ENCODE measurements at regions not wholly inside any gene's neighbourhood (a gene's known extent, or its start where the extent isn't known, plus 50 kb on each side); places are given as distances from the start of the nearest gene placed in this dataset.

GRCh38 chr3:28122227-28122626 lies 119.2 kb upstream of the CMC1 start:
- ChIA-PET POLR2A (no interaction called here), CTCF (interaction anchor here (0.6 to 0.7 kb wide), 2 partner anchors 9 to 1999 kb away, joined by 3 read pairs; no protein-coding TSS in a partner anchor)
- Mint-ChIP-seq H3K4me3 (ENCODE audit: unreplicated experiment) (no peak overlapping the region), H3K27me3 (ENCODE audit: insufficient read depth, unreplicated experiment) (no peaks in the 10 kb centered on the region), H3K4me1 (ENCODE audit: insufficient read depth, unreplicated experiment) (peaks cover 5% of the 10 kb centered on the region), H3K36me3 (ENCODE audit: insufficient read depth, unreplicated experiment) (no peaks in the 10 kb centered on the region), H3K9me3 (ENCODE audit: unreplicated experiment) (no peaks in the 10 kb centered on the region), H3K27ac (ENCODE audit: low read depth, unreplicated experiment) (no peak overlapping the region)
- BruUV-seq (replicated peaks) = no TSS peak
- DNase-seq (ENCODE audit: unreplicated experiment) = peak; percentile 4
- TF ChIP-seq, protein P1, sequence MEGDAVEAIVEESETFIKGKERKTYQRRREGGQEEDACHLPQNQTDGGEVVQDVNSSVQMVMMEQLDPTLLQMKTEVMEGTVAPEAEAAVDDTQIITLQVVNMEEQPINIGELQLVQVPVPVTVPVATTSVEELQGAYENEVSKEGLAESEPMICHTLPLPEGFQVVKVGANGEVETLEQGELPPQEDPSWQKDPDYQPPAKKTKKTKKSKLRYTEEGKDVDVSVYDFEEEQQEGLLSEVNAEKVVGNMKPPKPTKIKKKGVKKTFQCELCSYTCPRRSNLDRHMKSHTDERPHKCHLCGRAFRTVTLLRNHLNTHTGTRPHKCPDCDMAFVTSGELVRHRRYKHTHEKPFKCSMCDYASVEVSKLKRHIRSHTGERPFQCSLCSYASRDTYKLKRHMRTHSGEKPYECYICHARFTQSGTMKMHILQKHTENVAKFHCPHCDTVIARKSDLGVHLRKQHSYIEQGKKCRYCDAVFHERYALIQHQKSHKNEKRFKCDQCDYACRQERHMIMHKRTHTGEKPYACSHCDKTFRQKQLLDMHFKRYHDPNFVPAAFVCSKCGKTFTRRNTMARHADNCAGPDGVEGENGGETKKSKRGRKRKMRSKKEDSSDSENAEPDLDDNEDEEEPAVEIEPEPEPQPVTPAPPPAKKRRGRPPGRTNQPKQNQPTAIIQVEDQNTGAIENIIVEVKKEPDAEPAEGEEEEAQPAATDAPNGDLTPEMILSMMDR (IDR thresholded peaks at IDR 0.05; ENCODE audit: unreplicated experiment) = no peak
- intact Hi-C loops (cut with micrococcal nuclease) = no loop called here

- ChIA-PET POLR2A (no interaction called here), CTCF (interaction anchor here (1.2 kb wide), 1 partner anchor 10 kb away, joined by 3 read pairs; no protein-coding TSS in a partner anchor)
- Mint-ChIP-seq H3K4me3 (ENCODE audit: unreplicated experiment) (no peak overlapping the region), H3K36me3 (ENCODE audit: insufficient read depth, unreplicated experiment) (no peaks in the 10 kb centered on the region), H3K9me3 (ENCODE audit: unreplicated experiment) (no peaks in the 10 kb centered on the region), H3K27me3 (ENCODE audit: insufficient read depth, unreplicated experiment) (no peaks in the 10 kb centered on the region), H3K4me1 (ENCODE audit: insufficient read depth, unreplicated experiment) (peaks cover 11% of the 10 kb centered on the region), H3K27ac (ENCODE audit: low read depth, unreplicated experiment) (no peak overlapping the region)
- TF ChIP-seq, protein P1 (IDR thresholded peaks at IDR 0.05; ENCODE audit: unreplicated experiment) = no peak
- BruUV-seq (replicated peaks) = no TSS peak
- intact Hi-C loops (cut with micrococcal nuclease) = no loop called here
- no peak for DNase-seq (ENCODE audit: unreplicated experiment)
Measured at GRCh38 chr3:28124882-28125281, 116.5 kb upstream of the CMC1 start.

- no peaks in the 10 kb centered on the region for H3K9me3 Mint-ChIP-seq (ENCODE audit: unreplicated experiment)
- no peak overlapping the region for H3K27ac Mint-ChIP-seq (ENCODE audit: low read depth, unreplicated experiment)
- TF ChIP-seq, protein P1 (IDR thresholded peaks at IDR 0.05; ENCODE audit: unreplicated experiment) = no peak
- H3K27me3 Mint-ChIP-seq (ENCODE audit: insufficient read depth, unreplicated experiment) = no peaks in the 10 kb centered on the region
- ChIA-PET CTCF (interaction anchor here (1.2 kb wide), 1 partner anchor 10 kb away, joined by 3 read pairs; no protein-coding TSS in a partner anchor), POLR2A (no interaction called here)
- H3K4me3 Mint-ChIP-seq (ENCODE audit: unreplicated experiment) = no peak overlapping the region
- peaks cover 11% of the 10 kb centered on the region for H3K4me1 Mint-ChIP-seq (ENCODE audit: insufficient read depth, unreplicated experiment)
- BruUV-seq (replicated peaks) = no TSS peak
- no peak for DNase-seq (ENCODE audit: unreplicated experiment)
- no peaks in the 10 kb centered on the region for H3K36me3 Mint-ChIP-seq (ENCODE audit: insufficient read depth, unreplicated experiment)
- intact Hi-C loops (cut with micrococcal nuclease) = no loop called here
Measured at GRCh38 chr3:28125342-28125741, 116.1 kb upstream of the CMC1 start.

GRCh38 chr3:28130836-28131235 lies 110.6 kb upstream of the CMC1 start:
- intact Hi-C loops (cut with micrococcal nuclease) = no loop called here
- ChIA-PET POLR2A (interaction anchor here (0.9 to 1.3 kb wide), 3 partner anchors 9 to 15 kb away, joined by 3 read pairs; no protein-coding TSS in a partner anchor), CTCF (interaction anchor here (0.5 kb wide), 1 partner anchor 9 kb away, joined by 3 read pairs; no protein-coding TSS in a partner anchor)
- Mint-ChIP-seq H3K27ac (ENCODE audit: low read depth, unreplicated experiment) (no peak overlapping the region), H3K4me3 (ENCODE audit: unreplicated experiment) (no peak overlapping the region), H3K9me3 (ENCODE audit: unreplicated experiment) (no peaks in the 10 kb centered on the region), H3K36me3 (ENCODE audit: insufficient read depth, unreplicated experiment) (no peaks in the 10 kb centered on the region), H3K27me3 (ENCODE audit: insufficient read depth, unreplicated experiment) (no peaks in the 10 kb centered on the region), H3K4me1 (ENCODE audit: insufficient read depth, unreplicated experiment) (peaks cover 6% of the 10 kb centered on the region)
- DNase-seq (ENCODE audit: unreplicated experiment) = no peak
- TF ChIP-seq, protein P1 (IDR thresholded peaks at IDR 0.05; ENCODE audit: unreplicated experiment) = no peak
- BruUV-seq (replicated peaks) = no TSS peak
